Sigmoid colon (tissue), 6 donors: ENCODE measurements at regions not wholly inside any gene's neighbourhood (a gene's known extent, or its start where the extent isn't known, plus 50 kb on each side); places are given as distances from the start of the nearest gene placed in this dataset.

Source experiments
- DNase-seq: peaks from one replicate; pipeline ENCODE4 v3.0.0-alpha.2; 2019
- H3K27ac ChIP-seq, 4 donors: fragments of 200-600 bp; sonication (generic); one replicate each; pipeline ENCODE4 v1.5.1; 2016 to 2019; ENCODE audit warnings: mild to moderate bottlenecking in 1 of 4
- H3K27me3 ChIP-seq, 3 donors: fragments of 200-600 bp; sonication (generic); one replicate each; pipeline ENCODE4 v1.5.1; 2019; ENCODE audit warnings: mild to moderate bottlenecking in 1 of 3
- H3K36me3 ChIP-seq, 4 donors: fragments of 200-600 bp; sonication (generic); one replicate each; pipeline ENCODE4 v1.5.1; 2016 to 2019
- H3K4me1 ChIP-seq, 4 donors: fragments of 200-600 bp; sonication (generic); one replicate each; pipeline ENCODE4 v1.5.1; 2017 to 2019
- H3K4me3 ChIP-seq, 4 donors: fragments of 200-600 bp; sonication (generic); one replicate each; pipeline ENCODE4 v1.5.1; 2017 to 2019; ENCODE audit warnings: mild to moderate bottlenecking in 2 of 4, moderate library complexity in 1 of 4
- H3K9me3 ChIP-seq, 4 donors: fragments of 200-600 bp in 3 of 4; sonication (generic) in 3 of 4; one replicate each; pipeline versions ENCODE4 v1.5.1 to v1.6.1; 2013 to 2019
- CTCF ChIP-seq, 4 experiments: fragments of 450-650 bp in 3 of 4; fragments of 200-600 bp in 1 of 4; IDR thresholded peaks; one replicate each; pipeline ENCODE4 v1.5.1; 2016 to 2019; ENCODE audit warnings: antibody characterized with exemption in 4 of 4, mild to moderate bottlenecking in 3 of 4, moderate library complexity in 2 of 4
- EP300 ChIP-seq, 4 donors: sonication (generic); formaldehyde crosslinking; IDR thresholded peaks; one replicate each; pipeline ENCODE4 v1.6.1; 2017; ENCODE audit warnings: antibody characterized with exemption in 4 of 4
- POLR2A ChIP-seq, 2 donors: fragments of 450-650 bp; IDR thresholded peaks; one replicate each; pipeline ENCODE4 v1.6.1; 2016; ENCODE audit warnings: antibody characterized with exemption in 2 of 2, mild to moderate bottlenecking in 2 of 2, moderate library complexity in 2 of 2
- POLR2AphosphoS5 ChIP-seq, 4 donors: sonication (generic); formaldehyde crosslinking; IDR thresholded peaks; one replicate each; pipeline ENCODE4 v1.6.1; 2017; ENCODE audit warnings: antibody characterized with exemption in 4 of 4
- WGBS, 2 donors: extraction: QIAGEN DNeasy Blood & Tissue Kit; methylation state at CpG; one replicate each; pipeline ENCODE4 v1.1.7; 2013; 5-methylcytosine and 5-hydroxymethylcytosine counted together
- intact Hi-C: fragments of 100-400 bp; cut with DNase I; formaldehyde crosslinking; loops from one replicate; pipeline ENCODE4 v1.15.1; 2023
- donor health status: healthy with polysubstance abuse.
- donor health status: healthy.

DNA sequence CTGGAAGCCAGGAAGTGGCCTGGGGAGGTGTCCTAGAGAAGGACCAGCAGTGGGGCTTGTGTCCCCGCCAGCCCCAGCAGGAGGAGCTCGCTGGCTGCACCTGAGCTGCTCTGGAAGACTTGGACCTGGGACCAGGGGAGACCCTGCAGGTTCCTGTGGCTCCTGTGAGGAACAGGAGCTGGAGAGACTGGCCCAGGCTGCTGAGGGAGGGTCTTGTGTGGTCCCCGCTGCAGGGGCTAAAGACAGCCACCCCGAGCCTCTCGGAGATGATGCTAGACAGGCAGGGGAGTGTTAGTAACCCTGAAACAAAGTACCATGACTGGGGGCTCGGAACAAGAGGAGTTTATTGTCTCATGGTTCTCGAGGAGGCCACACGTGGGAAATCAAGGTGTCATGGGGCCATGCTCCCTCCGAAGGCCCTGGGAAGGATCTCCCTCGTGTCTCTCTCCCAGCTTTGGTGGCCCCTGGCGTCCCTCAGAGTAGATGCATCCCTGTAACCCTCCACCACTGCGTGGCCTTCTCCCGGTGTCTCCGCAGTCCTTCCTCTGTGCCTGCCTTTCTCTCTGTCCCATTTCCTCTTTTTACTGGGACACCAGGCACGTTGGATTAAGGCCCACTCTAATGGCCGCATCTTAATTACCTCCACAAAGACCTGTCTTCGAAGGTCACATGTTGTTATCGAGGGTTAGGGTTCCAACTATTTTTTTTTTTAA, 348.4 kb downstream of the GLRX3 start:
- Histone ChIP-seq H3K4me1 (no peaks in the 10 kb centered on the region), H3K9me3 (no peaks in the 10 kb centered on the region), H3K4me3 (no peak overlapping the region), H3K27me3 (peaks cover 0 to 8% (median 0%) of the 10 kb centered on the region in 3 donors), H3K27ac (no peak overlapping the region), H3K36me3 (no peaks in the 10 kb centered on the region)
- 72 to 82% methylated on average over 18 of the region's 18 CpGs for WGBS, 2 donors
- peak; percentile 48 for DNase-seq
- no peak for TF ChIP-seq EP300 (IDR thresholded peaks at IDR 0.05)
- intact Hi-C loops = no loop called here

GRCh38 chr10:130485236-130485957, 349.2 kb downstream of the GLRX3 start:
- Histone ChIP-seq H3K9me3 (no peaks in the 10 kb centered on the region), H3K27ac (no peak overlapping the region), H3K4me1 (no peaks in the 10 kb centered on the region), H3K27me3 (peaks cover 0 to 8% (median 0%) of the 10 kb centered on the region in 3 donors), H3K4me3 (no peak overlapping the region), H3K36me3 (no peaks in the 10 kb centered on the region)
- 85 to 88% methylated on average over 27 of the region's 27 CpGs for WGBS, 2 donors
- peak; percentile 46 for DNase-seq
- TF ChIP-seq POLR2AphosphoS5 (IDR thresholded peaks at IDR 0.05) (no peak), EP300 (IDR thresholded peaks at IDR 0.05) (no peak), CTCF (IDR thresholded peaks at IDR 0.05) (no peak), POLR2A (IDR thresholded peaks at IDR 0.05) (no peak)
- intact Hi-C loops = no loop called here

DNA sequence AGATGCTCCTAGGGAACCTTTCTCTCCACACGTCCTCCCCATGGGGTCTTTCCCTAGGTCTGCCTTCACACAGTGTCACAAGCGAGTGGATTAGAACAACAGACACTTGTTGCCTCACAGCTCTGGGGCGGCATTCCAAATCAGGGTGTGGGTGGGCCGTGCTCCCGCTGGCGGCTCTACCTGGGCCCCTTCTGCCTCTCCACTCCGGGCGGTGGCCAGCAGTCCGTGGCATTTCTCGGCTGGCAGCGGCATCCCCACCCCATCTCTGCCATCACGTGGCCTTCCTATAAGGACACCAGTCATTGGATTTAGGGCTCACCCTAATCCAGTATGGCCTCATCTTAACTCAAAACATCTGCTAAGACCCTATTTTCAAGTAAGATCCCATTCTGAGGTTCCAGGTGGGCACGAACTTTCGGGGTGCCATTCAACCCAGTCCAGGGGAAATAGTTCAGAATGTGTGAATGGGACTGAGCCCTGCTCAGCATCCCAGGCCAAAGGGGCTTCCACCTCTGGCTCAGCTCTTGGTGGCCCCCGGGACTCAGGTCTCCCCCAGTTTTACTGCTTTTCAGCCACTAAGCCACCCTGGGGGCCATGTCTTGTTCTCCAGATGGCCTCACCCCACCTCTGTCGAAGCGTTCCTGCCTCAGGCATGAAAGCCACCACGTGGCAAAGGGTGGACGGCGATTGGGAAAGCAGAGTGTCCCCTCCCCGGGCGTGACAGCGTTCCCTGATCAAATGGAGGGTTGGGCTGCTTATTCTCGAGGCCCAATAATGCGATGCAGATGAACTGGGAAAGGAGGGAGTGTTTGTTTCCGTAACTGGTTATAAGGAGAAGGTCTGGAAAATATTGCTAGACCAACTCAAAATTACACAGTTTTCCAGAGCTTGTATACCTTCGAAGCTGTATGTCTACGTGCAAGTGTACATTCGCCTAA, 350.0 kb downstream of the GLRX3 start:
- no peak for TF ChIP-seq CTCF (IDR thresholded peaks at IDR 0.05)
- TF ChIP-seq EP300 (IDR thresholded peaks at IDR 0.05) = no peak
- no peak for TF ChIP-seq POLR2AphosphoS5 (IDR thresholded peaks at IDR 0.05)
- TF ChIP-seq POLR2A (IDR thresholded peaks at IDR 0.05) = no peak
- WGBS, 2 donors = 82 to 86% methylated on average over 29 of the region's 29 CpGs

GRCh38 chr10:130486906-130487305, 350.7 kb downstream of the GLRX3 start:
- intact Hi-C loops = no loop called here
- WGBS, 2 donors = 59 to 66% methylated on average over 7 of the region's 7 CpGs
- Histone ChIP-seq H3K9me3 (no peaks in the 10 kb centered on the region), H3K4me3 (no peak overlapping the region), H3K36me3 (no peaks in the 10 kb centered on the region), H3K27me3 (peaks cover 0 to 8% (median 0%) of the 10 kb centered on the region in 3 donors), H3K4me1 (no peaks in the 10 kb centered on the region), H3K27ac (no peak overlapping the region)
- TF ChIP-seq EP300 (IDR thresholded peaks at IDR 0.05) = no peak
- no peak for TF ChIP-seq POLR2A (IDR thresholded peaks at IDR 0.05)
- TF ChIP-seq POLR2AphosphoS5 (IDR thresholded peaks at IDR 0.05) = no peak
- no peak for TF ChIP-seq CTCF (IDR thresholded peaks at IDR 0.05)
- peak; percentile 3 for DNase-seq

More for the DNA sequence above, 350.0 kb downstream of the GLRX3 start:
- Histone ChIP-seq H3K27me3 (peaks cover 0 to 8% (median 0%) of the 10 kb centered on the region in 3 donors), H3K9me3 (no peaks in the 10 kb centered on the region), H3K27ac (no peak overlapping the region), H3K4me1 (no peaks in the 10 kb centered on the region), H3K36me3 (no peaks in the 10 kb centered on the region), H3K4me3 (no peak overlapping the region)
- peak; percentile 43 for DNase-seq
- intact Hi-C loops = no loop called here
